HT1080 (cell line): ENCODE measurements at regions not wholly inside any gene's neighbourhood (a gene's known extent, or its start where the extent isn't known, plus 50 kb on each side); places are given as distances from the start of the nearest gene placed in this dataset.

ENCODE experiments used
- DNase-seq: peaks from one replicate; pipeline ENCODE4 v3.0.0-alpha.2; 2015; ENCODE audit warnings: low read depth

- peak; percentile 88 for DNase-seq
Observed at GRCh38 chr5:20572614-20573013, 584.6 kb upstream of the CDH18 start.

DNA sequence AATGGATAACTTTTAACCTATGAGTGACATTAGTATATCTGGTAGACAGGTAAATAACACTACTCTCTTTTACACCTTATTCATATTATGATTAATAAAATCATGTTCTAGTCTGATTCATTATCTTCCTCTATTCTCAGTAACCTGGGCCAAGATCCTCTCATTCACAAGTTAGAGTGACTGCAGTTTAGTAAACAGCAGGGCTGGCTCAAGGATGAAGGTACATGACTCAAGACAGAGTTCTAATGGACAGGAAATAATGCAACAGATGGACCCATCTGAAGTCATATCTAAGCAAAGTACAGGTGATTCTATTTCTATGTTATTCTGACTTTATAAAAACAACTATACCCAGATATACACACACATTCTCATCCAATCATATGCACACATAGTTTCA is 582.5 kb upstream of the CDH18 start:
- DNase-seq = no peak

DNA sequence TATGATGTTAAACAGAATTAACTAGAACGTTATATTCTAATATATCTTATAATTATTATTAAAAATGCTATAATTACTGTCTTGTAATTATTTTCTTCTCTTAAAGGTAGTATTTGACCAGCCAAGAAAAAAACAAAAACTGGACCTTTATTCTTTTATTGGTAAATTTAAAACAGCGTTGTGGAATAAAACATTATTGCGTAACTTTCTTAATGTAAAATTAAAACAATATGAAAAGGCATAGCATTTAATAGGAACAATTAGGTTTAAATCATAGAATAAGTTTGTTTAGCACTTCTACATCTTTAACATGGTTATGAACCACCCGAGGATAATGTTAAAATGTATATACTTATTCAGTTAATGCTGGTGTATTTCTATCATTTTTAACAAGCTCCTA is 574.5 kb upstream of the CDH18 start:
- no peak for DNase-seq

DNA sequence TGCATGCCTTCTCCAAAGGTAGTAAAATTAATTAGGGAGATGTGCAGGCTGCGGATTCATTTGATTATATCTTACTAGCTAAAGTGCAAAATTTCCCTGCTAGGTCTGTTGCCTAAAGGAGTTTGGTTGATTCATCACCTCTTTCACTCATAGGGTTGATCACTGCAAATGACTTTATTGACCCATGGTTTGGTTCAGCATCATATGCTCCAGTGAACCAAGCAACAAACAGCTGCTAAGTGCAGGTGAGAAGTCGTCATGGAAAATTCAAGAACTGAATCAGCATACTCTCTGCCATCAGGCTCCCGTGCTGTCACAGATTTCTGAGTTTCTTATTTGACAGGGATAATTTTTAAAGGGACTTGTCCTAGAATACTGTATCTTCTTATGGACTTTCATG is 571.8 kb upstream of the CDH18 start:
- DNase-seq = no peak

DNA sequence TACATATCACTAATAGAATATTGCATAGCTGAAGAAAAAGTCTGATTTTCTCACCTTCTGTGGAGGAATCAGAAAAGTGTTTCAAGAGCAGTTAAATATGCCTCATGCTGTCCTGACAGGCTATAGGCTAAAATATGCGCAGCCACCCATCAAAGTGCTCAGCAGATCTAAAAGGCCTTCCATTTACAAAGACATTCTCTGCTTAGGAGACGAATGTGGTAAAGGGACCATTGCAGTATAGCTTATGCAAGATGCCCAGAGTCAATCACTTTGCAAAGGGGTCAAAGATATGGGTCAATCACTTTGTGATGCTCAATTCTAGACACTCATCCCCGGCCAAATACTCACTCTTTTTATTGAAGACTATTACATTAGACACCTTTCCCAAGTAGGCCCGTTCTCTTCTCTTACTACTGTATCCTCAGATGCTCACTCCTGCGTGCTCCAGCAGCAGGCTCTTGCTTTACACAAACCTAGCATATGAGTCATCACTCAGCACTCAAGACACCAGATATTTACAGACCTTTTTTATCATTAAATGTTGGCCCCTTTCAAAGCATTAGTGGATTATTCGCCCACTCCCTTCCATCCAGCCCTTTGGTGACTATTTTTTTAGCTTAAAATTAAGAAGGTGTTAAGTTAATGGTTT is 568.2 kb upstream of the CDH18 start:
- DNase-seq = peak; percentile 43

GRCh38 chr5:20555034-20555433 is 567.0 kb upstream of the CDH18 start:
- DNase-seq = no peak

- DNase-seq = peak; percentile 57
Observed at GRCh38 chr5:20554001-20554400, 566.0 kb upstream of the CDH18 start.

GRCh38 chr5:20537911-20538703 is 550.1 kb upstream of the CDH18 start:
- no peak for DNase-seq

- no peak for DNase-seq
Observed at GRCh38 chr5:20536813-20537212, 548.8 kb upstream of the CDH18 start.

DNA sequence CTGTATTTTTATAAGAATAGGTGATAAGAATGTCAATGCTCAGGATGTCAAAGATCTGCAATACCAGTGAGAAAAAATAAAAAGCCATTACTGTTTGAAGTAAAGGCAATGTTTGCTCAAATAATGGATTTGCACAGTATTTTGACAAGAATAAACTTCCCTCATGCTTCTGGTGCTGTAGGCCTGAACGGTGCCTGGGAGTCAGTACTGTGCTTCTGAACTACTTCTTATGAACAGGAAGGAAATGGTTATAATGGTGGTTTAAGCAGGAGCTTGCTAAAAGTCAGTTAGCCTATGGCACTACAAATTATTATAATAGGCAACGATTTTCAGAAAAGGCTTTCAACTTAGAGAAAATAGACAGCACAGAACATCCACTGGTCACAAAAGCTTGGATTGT is 548.3 kb upstream of the CDH18 start:
- no peak for DNase-seq

DNA sequence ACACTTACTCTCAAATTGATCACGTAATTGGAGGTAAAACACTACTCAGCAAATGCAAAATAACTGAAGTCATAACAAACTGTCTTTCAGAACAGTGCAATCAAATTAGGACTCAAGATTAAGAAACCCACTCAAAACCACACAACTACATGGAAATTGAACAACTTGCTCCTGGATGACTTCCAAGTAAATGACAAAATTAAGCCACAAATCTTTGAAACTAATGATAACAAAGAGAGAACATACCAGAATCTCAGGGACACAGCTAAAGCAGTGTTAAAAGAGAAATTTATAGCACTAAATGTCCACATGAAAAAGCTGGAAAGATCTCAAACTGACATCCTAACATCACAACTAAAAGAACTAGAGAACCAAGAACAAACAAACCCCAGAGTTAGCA is 540.5 kb upstream of the CDH18 start:
- no peak for DNase-seq

DNA sequence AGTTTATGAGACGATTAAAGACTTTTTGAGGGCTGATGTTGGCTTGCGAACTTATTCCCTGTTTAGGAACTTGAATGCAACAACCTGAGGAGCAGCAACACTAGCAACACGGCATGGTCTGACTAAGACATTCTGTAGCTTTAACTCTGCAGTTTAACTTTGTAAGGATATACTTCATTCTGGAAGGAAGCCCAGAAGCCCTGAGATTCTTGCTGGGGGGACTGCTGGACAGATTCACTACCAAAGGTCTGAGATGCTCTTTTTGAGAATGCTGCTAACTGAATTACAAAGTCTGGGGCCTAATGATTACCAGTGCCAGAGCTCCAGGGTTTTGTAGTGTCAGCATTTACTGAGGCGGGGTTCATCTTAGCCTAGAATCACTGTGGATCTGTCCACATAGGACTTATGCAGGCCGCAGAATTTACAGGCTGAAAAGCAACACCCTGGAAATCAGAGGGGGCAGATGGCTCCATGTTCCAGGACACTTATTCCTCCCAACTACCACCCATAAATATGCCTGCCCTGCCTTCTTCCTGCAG is 537.1 kb upstream of the CDH18 start:
- DNase-seq = peak; percentile 34

- no peak for DNase-seq
Observed at GRCh38 chr5:20522905-20523482, 535.0 kb upstream of the CDH18 start.

GRCh38 chr5:20515606-20516005 is 527.6 kb upstream of the CDH18 start:
- no peak for DNase-seq

DNA sequence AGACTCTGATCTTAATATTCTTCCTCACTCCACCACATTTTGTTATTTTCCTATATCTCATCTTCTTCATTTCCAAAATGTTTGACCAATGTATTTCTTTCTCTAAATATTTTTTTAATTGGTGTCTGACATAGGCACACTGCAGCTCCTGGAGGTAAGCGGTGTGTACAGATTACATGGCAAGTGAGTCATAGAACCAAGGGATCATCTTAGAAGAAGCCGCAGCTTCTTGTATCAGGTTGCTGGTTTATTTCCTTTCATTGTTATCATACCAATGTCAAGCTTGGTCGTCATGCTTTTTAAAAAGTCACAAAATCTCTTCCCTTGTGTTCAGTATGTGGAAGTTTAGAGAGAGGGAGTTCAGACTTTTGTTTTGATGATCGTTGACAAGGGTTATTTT is 526.1 kb upstream of the CDH18 start:
- peak; percentile 67 for DNase-seq

DNA sequence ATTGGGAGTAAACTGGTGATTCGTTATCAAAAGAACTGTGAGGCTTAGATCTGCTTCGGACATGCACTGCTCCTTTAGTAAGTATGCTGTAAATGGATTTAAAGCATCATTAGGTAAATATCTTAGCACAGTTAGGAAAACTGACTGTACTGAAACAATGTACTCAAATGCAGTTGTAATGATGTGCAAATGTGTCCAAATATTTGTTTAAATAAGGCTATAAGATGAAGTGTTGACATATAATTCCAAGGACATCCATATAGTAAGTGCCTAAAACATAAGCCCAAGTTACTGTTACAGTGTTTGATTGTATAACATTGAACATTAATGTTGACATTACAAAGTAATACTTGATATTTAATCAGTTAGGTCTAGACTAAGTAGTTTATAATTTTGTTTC is 512.5 kb upstream of the CDH18 start:
- DNase-seq = no peak

GRCh38 chr5:20498926-20499325 is 510.9 kb upstream of the CDH18 start:
- no peak for DNase-seq

DNA sequence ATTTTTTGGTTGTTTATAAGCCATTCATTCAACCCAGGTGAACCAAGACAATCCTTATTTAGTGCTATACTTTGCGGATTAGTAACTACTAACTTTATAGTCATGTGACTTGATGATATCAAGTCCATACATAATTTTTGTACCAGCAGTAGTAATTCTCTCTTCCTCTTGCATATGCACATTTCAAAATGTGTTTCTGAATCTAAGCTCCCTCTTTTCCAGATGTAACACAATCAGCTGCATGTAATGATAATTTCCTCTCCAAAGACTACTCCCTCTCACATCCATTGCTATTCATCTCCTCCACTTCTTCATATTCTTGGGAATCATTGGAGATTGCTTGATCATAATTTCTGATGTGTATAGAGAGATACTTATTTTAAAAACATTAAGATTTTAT is 510.1 kb upstream of the CDH18 start:
- no peak for DNase-seq

GRCh38 chr5:20497356-20497755 is 509.4 kb upstream of the CDH18 start:
- DNase-seq = no peak

DNA sequence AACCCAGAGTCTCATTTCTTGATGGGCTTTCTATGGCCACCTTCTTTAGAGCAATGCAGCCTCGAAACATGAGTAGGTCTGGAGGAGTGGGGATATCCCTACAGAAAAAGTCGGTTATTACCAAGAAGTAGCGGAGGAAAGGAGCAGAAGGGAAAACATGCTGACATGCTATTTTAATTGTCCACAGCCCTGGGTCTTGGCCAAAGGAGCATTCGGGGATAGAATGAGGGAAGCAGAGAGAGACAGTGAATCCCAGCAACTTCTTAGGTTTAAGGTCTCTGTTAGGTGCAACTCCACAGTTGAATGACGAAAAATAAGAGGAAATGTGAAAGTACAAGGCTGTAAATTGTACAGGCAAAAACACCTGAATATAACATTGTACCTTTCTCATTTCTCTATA is 506.7 kb upstream of the CDH18 start:
- no peak for DNase-seq

GRCh38 chr5:20486826-20487225 is 498.8 kb upstream of the CDH18 start:
- no peak for DNase-seq

DNA sequence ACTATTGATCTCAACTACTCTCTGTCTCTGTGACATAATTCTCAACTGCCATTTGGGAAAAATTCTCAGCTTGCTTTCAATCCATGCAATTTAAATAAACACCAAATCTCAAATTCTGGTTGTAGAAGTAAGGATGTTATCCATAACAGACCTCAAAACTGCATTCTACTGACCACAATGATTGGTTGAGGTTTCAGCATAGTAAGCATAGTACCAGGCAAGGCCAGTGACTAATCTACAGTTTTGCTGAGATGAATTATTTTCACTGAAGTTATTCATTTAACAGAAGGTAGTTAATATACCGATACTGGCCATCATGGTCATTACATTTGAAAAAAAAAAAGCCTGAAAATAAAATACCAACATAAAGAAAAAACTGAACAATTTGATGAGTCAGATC is 488.0 kb upstream of the CDH18 start:
- DNase-seq = peak; percentile 12

GRCh38 chr5:20470997-20471396 is 483.0 kb upstream of the CDH18 start:
- no peak for DNase-seq
